Gastrocnemius medialis (tissue), 4 donors: ENCODE measurements at regions not wholly inside any gene's neighbourhood (a gene's known extent, or its start where the extent isn't known, plus 50 kb on each side); places are given as distances from the start of the nearest gene placed in this dataset.

ENCODE experiments used
- CTCF ChIP-seq, 5 experiments: fragments of 450-650 bp in 3 of 5; fragments of 200-600 bp in 2 of 5; sonication (generic) in 2 of 5; IDR thresholded peaks in 4 of 5; conservative IDR thresholded peaks in 1 of 5; 1 replicate in 4 of 5; 2 replicates in 1 of 5; pipeline ENCODE4 v1.5.1; 2016 to 2019; ENCODE audit warnings: antibody characterized with exemption in 5 of 5, mild to moderate bottlenecking in 3 of 5, moderate library complexity in 3 of 5
- POLR2A ChIP-seq, 2 donors: fragments of 450-650 bp; IDR thresholded peaks; one replicate each; pipeline ENCODE4 v1.6.1; 2017; ENCODE audit warnings: antibody characterized with exemption in 2 of 2, mild to moderate bottlenecking in 2 of 2, moderate library complexity in 2 of 2

- TF ChIP-seq CTCF (IDR thresholded peaks at IDR 0.05 in 4 of 5, conservative IDR thresholded peaks at IDR 0.05 in 1 of 5) = no peak
- TF ChIP-seq POLR2A (IDR thresholded peaks at IDR 0.05) = no peak
These were observed 144.4 kb upstream of the NR2F2 start for GRCh38 chr15:96186105-96186504.
